ENCODE measurements at regions not wholly inside any gene's neighbourhood (a gene's known extent, or its start where the extent isn't known, plus 50 kb on each side); places are given as distances from the start of the nearest gene placed in this dataset.

DNA sequence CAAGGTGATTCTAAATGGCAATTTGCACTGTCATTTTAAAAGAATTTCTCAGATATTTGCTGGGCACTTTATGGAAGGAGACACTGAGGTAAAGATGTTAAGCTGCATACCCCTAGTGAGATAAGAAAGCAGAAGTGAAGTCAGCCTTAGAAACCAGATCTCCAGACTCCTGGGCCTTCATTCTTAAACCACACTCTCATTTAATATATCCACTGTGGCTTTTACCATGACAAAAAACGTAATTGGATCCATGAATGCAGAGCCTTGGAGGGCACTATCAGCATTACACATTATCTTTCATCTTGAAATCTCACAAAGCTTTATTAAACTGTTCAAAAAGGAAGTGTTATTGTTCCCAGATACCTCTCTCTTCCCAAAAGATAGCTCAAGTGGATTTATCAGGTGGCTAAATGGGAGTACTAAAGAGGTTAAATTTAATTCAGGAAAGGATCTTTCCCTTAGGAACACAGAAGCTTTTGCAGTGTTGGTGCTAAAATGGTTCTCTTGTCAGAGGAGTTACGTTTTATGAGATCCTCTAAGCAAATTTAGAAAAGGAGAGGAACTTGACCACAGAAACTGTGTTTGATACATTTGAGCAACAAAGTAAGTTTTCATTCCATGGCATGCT lies 1060.4 kb downstream of the EFNB2 start:
- TF ChIP-seq, protein P1, sequence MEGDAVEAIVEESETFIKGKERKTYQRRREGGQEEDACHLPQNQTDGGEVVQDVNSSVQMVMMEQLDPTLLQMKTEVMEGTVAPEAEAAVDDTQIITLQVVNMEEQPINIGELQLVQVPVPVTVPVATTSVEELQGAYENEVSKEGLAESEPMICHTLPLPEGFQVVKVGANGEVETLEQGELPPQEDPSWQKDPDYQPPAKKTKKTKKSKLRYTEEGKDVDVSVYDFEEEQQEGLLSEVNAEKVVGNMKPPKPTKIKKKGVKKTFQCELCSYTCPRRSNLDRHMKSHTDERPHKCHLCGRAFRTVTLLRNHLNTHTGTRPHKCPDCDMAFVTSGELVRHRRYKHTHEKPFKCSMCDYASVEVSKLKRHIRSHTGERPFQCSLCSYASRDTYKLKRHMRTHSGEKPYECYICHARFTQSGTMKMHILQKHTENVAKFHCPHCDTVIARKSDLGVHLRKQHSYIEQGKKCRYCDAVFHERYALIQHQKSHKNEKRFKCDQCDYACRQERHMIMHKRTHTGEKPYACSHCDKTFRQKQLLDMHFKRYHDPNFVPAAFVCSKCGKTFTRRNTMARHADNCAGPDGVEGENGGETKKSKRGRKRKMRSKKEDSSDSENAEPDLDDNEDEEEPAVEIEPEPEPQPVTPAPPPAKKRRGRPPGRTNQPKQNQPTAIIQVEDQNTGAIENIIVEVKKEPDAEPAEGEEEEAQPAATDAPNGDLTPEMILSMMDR (conservative IDR thresholded peaks at IDR 0.05; ENCODE audit: low read length) = no peak
- TF ChIP-seq EZH2phosphoT487 (IDR thresholded peaks at IDR 0.05; ENCODE audit: borderline replicate concordance, low read depth, low read length) = no peak

Measured in OCI-LY7 (cell line).